Osteocyte (in vitro differentiated cells): ENCODE measurements at regions not wholly inside any gene's neighbourhood (a gene's known extent, or its start where the extent isn't known, plus 50 kb on each side); places are given as distances from the start of the nearest gene placed in this dataset.

Source experiments
- DNase-seq: peaks from one replicate; pipeline ENCODE4 v3.0.0; 2021; ENCODE audit warnings: mixed read lengths; ENCODE audit not compliant: unreplicated experiment; ENCODE audit errors: extremely low spot score
- H3K27ac Mint-ChIP-seq: one replicate; pipeline ENCODE4 v1.8.0; 2021; ENCODE audit warnings: mild to moderate bottlenecking, mixed read lengths; ENCODE audit not compliant: unreplicated experiment
- H3K27me3 Mint-ChIP-seq: one replicate; pipeline ENCODE4 v1.8.0; 2021; ENCODE audit warnings: mixed read lengths; ENCODE audit not compliant: unreplicated experiment
- H3K36me3 Mint-ChIP-seq: one replicate; pipeline ENCODE4 v1.8.0; 2021; ENCODE audit warnings: mixed read lengths; ENCODE audit not compliant: unreplicated experiment
- H3K4me1 Mint-ChIP-seq: one replicate; pipeline ENCODE4 v1.8.0; 2021; ENCODE audit warnings: mixed read lengths; ENCODE audit not compliant: unreplicated experiment
- H3K4me3 Mint-ChIP-seq: one replicate; pipeline ENCODE4 v1.8.0; 2021; ENCODE audit warnings: mild to moderate bottlenecking, moderate library complexity, mixed read lengths; ENCODE audit not compliant: unreplicated experiment
- H3K9me3 Mint-ChIP-seq: one replicate; pipeline ENCODE4 v1.8.0; 2021; ENCODE audit warnings: mixed read lengths; ENCODE audit not compliant: unreplicated experiment
- CTCF ChIP-seq: fragments of 200-600 bp; sonication (generic); IDR thresholded peaks from 2 replicates; pipeline ENCODE4 v1.5.0; 2021; ENCODE audit warnings: antibody characterized with exemption, mild to moderate bottlenecking, moderate library complexity

- H3K27ac Mint-ChIP-seq: no peak overlapping the region
- no peaks in the 10 kb centered on the region for H3K36me3 Mint-ChIP-seq
- DNase-seq: no peak
- H3K27me3 Mint-ChIP-seq: peaks cover 9% of the 10 kb centered on the region
- no peaks in the 10 kb centered on the region for H3K4me1 Mint-ChIP-seq
- peaks cover 4% of the 10 kb centered on the region for H3K9me3 Mint-ChIP-seq
- TF ChIP-seq CTCF: no peak
- no peak overlapping the region for H3K4me3 Mint-ChIP-seq
Measured at GRCh38 chr1:168821434-168821833, 92.4 kb upstream of the DPT start.

GRCh38 chr1:168822911-168823310 lies 93.9 kb upstream of the DPT start:
- Mint-ChIP-seq H3K4me1 (no peaks in the 10 kb centered on the region), H3K27ac (no peak overlapping the region), H3K9me3 (peaks cover 4% of the 10 kb centered on the region), H3K4me3 (no peak overlapping the region), H3K27me3 (peaks cover 9% of the 10 kb centered on the region), H3K36me3 (no peaks in the 10 kb centered on the region)
- TF ChIP-seq CTCF: no peak
- DNase-seq: no peak

GRCh38 chr1:168823988-168824387 lies 95.0 kb upstream of the DPT start:
- no peak overlapping the region for H3K27ac Mint-ChIP-seq
- H3K4me1 Mint-ChIP-seq: no peaks in the 10 kb centered on the region
- H3K36me3 Mint-ChIP-seq: no peaks in the 10 kb centered on the region
- no peak overlapping the region for H3K4me3 Mint-ChIP-seq
- H3K9me3 Mint-ChIP-seq: peaks cover 4% of the 10 kb centered on the region
- H3K27me3 Mint-ChIP-seq: peaks cover 9% of the 10 kb centered on the region
- TF ChIP-seq CTCF: no peak
- no peak for DNase-seq

- no peak overlapping the region for H3K27ac Mint-ChIP-seq
- no peaks in the 10 kb centered on the region for H3K36me3 Mint-ChIP-seq
- peaks cover 10% of the 10 kb centered on the region for H3K27me3 Mint-ChIP-seq
- no peak for TF ChIP-seq CTCF
- no peak overlapping the region for H3K4me3 Mint-ChIP-seq
- DNase-seq: no peak
- H3K4me1 Mint-ChIP-seq: no peaks in the 10 kb centered on the region
- peaks cover 4% of the 10 kb centered on the region for H3K9me3 Mint-ChIP-seq
Measured at GRCh38 chr1:168824418-168825065, 95.5 kb upstream of the DPT start.

GRCh38 chr1:168825129-168825528 lies 96.1 kb upstream of the DPT start:
- H3K9me3 Mint-ChIP-seq: peaks cover 4% of the 10 kb centered on the region
- H3K4me1 Mint-ChIP-seq: no peaks in the 10 kb centered on the region
- no peak for TF ChIP-seq CTCF
- no peak overlapping the region for H3K4me3 Mint-ChIP-seq
- no peaks in the 10 kb centered on the region for H3K36me3 Mint-ChIP-seq
- H3K27me3 Mint-ChIP-seq: peaks cover 11% of the 10 kb centered on the region
- DNase-seq: no peak
- H3K27ac Mint-ChIP-seq: no peak overlapping the region
